SU-DHL-6 (cell line): ENCODE measurements at regions not wholly inside any gene's neighbourhood (a gene's known extent, or its start where the extent isn't known, plus 50 kb on each side); places are given as distances from the start of the nearest gene placed in this dataset.

ENCODE experiments used
- EZH2phosphoT487 ChIP-seq: fragments of 200-600 bp; sonication (generic), shearing (Covaris generic); conservative IDR thresholded peaks from 2 replicates; pipeline ENCODE4 v1.6.1; 2018; ENCODE audit warnings: mild to moderate bottlenecking, antibody characterized with exemption, low read length, moderate library complexity, mixed read lengths
- TF ChIP-seq, protein P1 (sequence below): fragments of 200-600 bp; sonication (generic); IDR thresholded peaks from one replicate; pipeline ENCODE4 v1.5.1; 2017; ENCODE audit warnings: antibody characterized with exemption, mild to moderate bottlenecking, low read length, moderate library complexity; ENCODE audit not compliant: insufficient read depth, poor library complexity, severe bottlenecking

DNA sequence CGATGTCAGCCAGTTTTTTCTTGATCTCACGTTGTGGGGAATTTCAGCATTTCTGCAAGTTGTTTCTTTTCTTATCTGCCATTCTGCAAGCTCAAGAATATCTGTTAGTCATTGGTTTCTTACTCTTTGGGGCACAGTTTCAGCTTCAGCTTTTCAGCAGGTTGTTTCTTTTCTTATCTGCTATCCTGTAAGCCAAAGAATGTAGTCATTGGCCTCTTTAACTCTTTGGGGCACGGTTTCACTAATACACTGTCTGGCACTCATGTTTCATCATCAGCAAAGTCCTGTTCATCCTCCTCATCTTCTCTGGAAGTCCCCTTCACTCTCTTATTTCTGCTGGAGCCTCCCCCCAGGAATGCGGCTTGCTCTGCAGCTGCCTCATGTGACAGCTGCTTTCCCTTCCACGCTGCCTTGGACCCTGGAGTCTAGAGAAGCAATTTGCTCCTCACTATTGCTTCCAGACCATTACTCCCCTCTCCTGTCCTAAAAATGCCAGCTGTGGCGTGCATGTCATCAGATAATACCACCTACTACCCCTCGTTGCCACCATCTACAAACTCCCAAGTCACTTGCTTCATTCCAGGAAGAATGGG lies 67.0 kb upstream of the CACNA1E start:
- TF ChIP-seq, protein P1, sequence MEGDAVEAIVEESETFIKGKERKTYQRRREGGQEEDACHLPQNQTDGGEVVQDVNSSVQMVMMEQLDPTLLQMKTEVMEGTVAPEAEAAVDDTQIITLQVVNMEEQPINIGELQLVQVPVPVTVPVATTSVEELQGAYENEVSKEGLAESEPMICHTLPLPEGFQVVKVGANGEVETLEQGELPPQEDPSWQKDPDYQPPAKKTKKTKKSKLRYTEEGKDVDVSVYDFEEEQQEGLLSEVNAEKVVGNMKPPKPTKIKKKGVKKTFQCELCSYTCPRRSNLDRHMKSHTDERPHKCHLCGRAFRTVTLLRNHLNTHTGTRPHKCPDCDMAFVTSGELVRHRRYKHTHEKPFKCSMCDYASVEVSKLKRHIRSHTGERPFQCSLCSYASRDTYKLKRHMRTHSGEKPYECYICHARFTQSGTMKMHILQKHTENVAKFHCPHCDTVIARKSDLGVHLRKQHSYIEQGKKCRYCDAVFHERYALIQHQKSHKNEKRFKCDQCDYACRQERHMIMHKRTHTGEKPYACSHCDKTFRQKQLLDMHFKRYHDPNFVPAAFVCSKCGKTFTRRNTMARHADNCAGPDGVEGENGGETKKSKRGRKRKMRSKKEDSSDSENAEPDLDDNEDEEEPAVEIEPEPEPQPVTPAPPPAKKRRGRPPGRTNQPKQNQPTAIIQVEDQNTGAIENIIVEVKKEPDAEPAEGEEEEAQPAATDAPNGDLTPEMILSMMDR = no peak
- no peak for TF ChIP-seq EZH2phosphoT487
